SIG-M5 (cell line): ENCODE measurements at regions not wholly inside any gene's neighbourhood (a gene's known extent, or its start where the extent isn't known, plus 50 kb on each side); places are given as distances from the start of the nearest gene placed in this dataset.
"Not testable (repeated sequence)": the region's sequence is repeated elsewhere in the genome, so short reads cannot be mapped to it uniquely, and the experiment has no call there.

Source experiments
- DNase-seq: peaks from one replicate; lab custom pipeline; 2025; lab: John Stamatoyannopoulos, UW

- DNase-seq, result no peak
These were observed 294.0 kb upstream of the ETAA1 start for GRCh38 chr2:67103157-67103556.

DNA sequence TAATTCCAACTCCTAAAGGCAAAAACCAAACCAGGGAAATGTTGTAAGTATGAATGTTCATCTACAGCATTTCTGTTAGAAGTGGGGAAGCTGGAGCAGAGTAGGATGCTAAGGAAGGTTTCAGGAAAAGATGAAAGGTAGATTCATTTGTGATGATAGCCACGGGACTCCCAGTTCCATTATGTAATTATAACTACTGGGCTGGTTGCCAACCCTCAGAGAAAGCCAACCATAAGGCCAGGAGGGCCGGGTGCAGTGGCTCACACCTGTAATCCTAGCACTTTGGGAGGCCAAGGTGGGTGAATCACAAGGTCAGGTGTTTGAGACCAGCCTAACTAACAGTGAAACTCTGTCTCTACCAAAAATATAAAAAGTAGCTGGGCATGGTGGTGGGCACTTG, 288.9 kb upstream of the ETAA1 start:
- no peak for DNase-seq

DNA sequence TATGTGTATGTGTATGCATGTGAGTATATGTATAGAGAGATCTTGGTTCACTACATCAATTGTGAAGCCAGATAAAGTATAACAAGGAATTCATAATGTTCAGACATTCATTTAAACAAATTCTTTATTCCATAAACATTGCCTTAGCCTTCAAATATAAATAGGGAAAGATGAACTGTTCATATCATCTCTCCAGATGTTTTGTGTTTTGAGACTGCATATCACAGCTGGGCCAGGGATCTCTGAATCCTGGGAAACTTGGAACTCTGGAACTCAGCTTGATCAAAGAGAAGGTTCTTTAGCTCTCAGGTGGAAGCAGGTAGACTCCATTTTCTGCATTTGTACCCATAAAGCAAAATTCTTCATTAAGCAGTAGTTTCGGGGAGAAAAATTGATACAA, 272.6 kb upstream of the ETAA1 start:
- DNase-seq, result no peak

- DNase-seq, result no peak
These were observed 266.4 kb upstream of the ETAA1 start for GRCh38 chr2:67130531-67131256.

GRCh38 chr2:67131257-67131609, 265.9 kb upstream of the ETAA1 start:
- DNase-seq, result no peak

DNA sequence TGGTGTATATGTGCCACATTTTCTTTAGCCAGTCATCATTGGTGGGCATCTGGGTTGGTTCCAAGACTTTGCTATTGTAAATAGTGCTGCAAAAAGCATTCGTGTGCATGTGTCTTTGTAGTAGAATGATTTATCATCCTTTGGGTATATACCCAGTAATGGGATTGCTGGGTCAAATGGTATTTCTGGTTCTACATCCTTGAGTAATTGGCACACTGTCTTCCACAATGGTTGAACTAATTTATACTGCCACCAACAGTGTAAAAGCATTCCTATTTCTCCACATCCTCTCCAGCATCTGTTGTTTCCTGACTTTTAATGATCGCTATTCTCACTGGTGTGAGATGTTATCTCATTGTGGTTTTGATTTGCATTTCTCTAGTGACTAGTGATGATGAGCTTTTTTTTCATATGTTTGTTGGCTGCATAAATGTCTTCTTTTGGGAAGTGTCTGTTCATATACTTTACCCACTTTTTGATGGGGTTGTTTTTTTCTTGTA, 264.6 kb upstream of the ETAA1 start:
- not testable (repeated sequence) for DNase-seq

DNA sequence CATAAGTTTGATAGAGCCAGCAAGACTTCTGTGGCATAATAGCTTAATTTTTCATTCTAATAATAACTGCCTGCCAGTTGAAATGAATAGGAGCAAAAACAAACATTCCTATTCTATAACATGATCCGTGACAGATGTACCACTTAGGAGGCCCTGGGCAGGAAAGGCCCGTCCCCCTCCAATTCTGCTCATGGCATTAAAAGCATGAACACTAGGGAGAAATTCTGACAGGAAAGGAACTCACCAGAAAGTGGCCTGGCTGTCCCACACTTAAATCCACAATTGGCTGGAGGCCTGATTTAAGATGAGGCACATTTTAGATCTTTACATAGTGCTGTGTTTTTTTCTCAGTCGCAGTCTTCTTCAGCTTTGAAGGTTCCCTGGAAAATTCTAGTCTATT, 261.9 kb upstream of the ETAA1 start:
- no peak for DNase-seq

- no peak for DNase-seq
These were observed 259.4 kb upstream of the ETAA1 start for GRCh38 chr2:67137699-67138098.

- no peak for DNase-seq
These were observed 255.1 kb upstream of the ETAA1 start for GRCh38 chr2:67142071-67142470.

DNA sequence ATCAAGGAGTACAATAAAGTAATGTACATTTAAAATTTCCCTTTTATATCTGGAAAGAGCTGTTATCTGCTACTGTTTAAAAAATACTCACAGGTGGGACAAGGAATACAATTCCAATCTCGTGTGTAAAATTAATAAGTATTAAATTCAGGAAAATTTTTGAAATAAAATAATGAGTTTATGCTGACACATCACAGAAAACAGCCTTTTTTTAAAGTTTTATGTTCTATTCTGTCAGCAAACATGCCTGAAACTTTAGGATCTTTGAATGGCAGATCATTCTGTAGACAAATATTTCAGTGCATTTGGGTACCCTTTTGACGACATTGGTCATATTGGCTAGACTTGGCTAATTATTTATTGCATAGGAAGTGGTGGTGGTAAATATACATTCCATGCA, 254.4 kb upstream of the ETAA1 start:
- DNase-seq, result no peak

GRCh38 chr2:67145851-67146250, 251.3 kb upstream of the ETAA1 start:
- DNase-seq, result no peak

DNA sequence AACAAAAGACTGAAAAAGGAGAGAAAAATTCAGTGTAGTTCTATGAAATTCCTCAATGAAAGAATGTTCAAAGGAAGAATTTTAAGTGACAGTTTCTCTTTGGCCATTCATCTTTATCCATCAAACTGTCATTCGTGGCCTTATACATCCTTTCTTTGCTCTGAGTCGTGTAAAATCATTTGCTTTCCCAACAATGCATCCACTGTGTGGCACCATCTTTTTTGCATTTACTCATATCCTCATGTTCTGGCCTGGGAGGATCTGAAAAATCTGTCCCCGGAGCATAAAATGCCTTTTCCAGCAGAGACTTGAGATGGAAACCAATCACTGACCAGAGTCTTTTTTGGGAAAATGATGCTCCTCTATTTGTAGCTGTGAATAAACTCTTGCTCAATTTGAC, 240.3 kb upstream of the ETAA1 start:
- no peak for DNase-seq

DNA sequence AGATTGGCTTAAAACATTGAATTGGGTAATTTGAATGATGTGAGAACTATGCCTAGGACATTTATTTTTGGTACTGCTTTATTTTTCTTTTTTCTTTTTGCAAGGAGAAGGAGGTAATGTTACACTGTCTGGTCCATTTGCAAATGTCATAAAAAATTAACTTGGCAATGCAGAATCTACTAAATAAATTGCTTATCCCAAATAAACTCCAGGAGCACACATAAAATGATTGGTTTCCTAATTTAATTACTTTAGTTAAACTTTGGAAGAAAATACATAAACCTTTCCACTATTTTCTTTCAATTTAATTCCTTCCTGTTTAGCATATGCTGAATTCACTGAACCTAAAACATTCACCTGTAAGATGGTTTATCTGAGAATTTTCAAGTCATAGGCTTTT, 238.4 kb upstream of the ETAA1 start:
- no peak for DNase-seq

DNA sequence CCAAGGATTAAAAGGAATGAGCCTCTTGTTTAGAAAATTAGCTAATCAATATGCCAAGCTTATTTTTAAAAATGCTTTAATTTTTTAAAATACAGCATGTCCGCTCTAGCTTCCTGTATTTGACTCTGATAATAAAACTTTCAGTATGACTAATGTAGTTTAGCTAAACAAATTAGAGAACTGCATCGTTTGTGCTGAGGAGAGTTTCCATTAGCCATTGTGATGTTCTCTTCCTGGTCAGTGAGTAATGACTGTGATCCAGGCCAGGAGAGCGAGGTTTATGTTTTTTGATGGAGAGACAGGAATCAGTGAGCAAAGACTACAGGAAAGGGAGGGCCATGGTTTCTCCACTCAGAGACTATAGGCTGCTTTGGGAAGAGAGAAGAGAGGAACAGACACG, 237.2 kb upstream of the ETAA1 start:
- no peak for DNase-seq

GRCh38 chr2:67164771-67165522, 232.2 kb upstream of the ETAA1 start:
- DNase-seq, result no peak

- DNase-seq, result no peak
These were observed 231.6 kb upstream of the ETAA1 start for GRCh38 chr2:67165523-67165990.

- not testable (repeated sequence) for DNase-seq
These were observed 230.6 kb upstream of the ETAA1 start for GRCh38 chr2:67166511-67166910.

DNA sequence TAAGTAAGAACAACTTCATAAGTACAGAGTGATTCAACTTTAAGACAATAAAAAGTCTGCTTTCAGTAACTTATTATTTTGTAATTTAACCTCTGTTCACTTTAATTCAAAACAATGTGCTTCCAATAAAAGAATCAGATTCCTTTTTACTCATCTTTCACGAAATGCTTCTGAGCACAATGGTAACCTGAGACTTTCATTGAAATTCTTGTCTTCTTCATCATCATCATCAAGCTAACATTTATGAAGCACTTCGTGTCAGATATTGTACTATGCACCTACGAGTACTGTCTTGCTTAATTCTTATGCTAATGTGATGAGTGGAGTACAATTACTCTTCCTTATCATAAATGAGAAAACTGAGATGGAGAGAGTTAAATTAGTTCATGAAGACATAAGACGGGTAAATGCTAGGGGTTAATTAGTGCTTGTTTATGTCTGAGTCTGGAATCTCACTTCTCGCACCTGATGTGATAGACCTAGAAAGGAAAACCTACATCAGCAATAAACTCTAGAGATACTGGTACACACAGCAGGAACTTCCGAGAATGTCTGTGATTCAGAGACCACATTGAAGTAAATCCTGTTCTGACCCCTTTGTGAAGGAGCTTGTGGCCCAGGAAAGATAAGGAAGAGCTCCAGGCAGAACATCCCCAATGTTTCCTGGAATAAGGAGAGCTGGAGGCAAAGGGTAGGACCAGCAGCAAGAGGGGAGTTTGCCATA, 227.6 kb upstream of the ETAA1 start:
- DNase-seq, result no peak

- no peak for DNase-seq
These were observed 217.6 kb upstream of the ETAA1 start for GRCh38 chr2:67179526-67179925.

GRCh38 chr2:67180841-67181240, 216.3 kb upstream of the ETAA1 start:
- DNase-seq, result no peak

DNA sequence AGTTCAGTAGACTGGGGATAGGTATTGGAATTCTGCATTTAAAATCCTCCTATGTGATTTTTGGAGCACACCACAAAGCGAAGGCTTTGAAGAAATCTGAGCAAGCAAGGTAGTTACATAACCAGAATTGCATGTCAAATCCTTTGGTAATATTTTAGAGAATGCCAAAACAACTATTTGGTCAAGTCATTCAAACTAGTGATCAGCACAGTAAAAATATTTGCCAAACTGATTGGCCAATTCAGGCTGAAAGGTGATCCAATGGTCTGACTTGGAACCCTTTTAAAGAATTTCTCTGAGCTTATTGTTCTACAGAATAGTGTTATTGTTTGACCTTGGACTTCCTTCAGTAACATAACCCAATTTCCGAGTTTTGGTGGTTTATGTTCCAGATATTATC, 214.2 kb upstream of the ETAA1 start:
- no peak for DNase-seq

GRCh38 chr2:67186326-67186725, 210.8 kb upstream of the ETAA1 start:
- DNase-seq, result no peak

GRCh38 chr2:67186871-67187270, 210.3 kb upstream of the ETAA1 start:
- DNase-seq, result no peak
